ENCODE measurements at regions not wholly inside any gene's neighbourhood (a gene's known extent, or its start where the extent isn't known, plus 50 kb on each side); places are given as distances from the start of the nearest gene placed in this dataset.

DNA sequence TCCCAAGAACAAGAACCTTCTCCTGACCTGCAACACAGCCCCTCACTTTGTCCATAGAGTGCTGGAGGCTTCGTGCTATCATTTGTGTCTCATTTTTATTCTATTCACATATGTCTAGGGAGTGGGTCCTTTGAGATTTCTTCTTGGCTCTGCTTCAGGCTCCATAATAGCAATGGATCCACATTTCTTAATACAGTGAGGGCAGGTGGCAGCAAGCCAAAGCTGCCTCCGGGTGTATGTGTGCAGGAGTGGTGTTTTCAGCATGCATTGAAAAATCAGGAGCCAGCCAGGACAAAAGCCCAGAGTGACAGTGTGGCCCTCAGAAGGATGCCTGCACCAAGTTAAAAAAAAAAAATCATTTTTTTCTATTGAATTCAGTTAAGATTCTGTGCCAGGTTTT, 115.1 kb upstream of the PELI1 start:
- TF ChIP-seq, protein P1, sequence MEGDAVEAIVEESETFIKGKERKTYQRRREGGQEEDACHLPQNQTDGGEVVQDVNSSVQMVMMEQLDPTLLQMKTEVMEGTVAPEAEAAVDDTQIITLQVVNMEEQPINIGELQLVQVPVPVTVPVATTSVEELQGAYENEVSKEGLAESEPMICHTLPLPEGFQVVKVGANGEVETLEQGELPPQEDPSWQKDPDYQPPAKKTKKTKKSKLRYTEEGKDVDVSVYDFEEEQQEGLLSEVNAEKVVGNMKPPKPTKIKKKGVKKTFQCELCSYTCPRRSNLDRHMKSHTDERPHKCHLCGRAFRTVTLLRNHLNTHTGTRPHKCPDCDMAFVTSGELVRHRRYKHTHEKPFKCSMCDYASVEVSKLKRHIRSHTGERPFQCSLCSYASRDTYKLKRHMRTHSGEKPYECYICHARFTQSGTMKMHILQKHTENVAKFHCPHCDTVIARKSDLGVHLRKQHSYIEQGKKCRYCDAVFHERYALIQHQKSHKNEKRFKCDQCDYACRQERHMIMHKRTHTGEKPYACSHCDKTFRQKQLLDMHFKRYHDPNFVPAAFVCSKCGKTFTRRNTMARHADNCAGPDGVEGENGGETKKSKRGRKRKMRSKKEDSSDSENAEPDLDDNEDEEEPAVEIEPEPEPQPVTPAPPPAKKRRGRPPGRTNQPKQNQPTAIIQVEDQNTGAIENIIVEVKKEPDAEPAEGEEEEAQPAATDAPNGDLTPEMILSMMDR (IDR thresholded peaks at IDR 0.05) = no peak
- TF ChIP-seq POLR2A (IDR thresholded peaks at IDR 0.05) = no peak
